ENCODE measurements at regions not wholly inside any gene's neighbourhood (a gene's known extent, or its start where the extent isn't known, plus 50 kb on each side); places are given as distances from the start of the nearest gene placed in this dataset.

GRCh38 chr2:16154061-16154460 lies 213.7 kb downstream of the MYCN start:
- DNase-seq (ENCODE audit: low spot score), result no peak

- DNase-seq (ENCODE audit: low spot score), result no peak
Observed at GRCh38 chr2:16153754-16154035, 213.3 kb downstream of the MYCN start.

GRCh38 chr2:16152928-16153753 lies 212.8 kb downstream of the MYCN start:
- no peak for DNase-seq (ENCODE audit: low spot score)

DNA sequence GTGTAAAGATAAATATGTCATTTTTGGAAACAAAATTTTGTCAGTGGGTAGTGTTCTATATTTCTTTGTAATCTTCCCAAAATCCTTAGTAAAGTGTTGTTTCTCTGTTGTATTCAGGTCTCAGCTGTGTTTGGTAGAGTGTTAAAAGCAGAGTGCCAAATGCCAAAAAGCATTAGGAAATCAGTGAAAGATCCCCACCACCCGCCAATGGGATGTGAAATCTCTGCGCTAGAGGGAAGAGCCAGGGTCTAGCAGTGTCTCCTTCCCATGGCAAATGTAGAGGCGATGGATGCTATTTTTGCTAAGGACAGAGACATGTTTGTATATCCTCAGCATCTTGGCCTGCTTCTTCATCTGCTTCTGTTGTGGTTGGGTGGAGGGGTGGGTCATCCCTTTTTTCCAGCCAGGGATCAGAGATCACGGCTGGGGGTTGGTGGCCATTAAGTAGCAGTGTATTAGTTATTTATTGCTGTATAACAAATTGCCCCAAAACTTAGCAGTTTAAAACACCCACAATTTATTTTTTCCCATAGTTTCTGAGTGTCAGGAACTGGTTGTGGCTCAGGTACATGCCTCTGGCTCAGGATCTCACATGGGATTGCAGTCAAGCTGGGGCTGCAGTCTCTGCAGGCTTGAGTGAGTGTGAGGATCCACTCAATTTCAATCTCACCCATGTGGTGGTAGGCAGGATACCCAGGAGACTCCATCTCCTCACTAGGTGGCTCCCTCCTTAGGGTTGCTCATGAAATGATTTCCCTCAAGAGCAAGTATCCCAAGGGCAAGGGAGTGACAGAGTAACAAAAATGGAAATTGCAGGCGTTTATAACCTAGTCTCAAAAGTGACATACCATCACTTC lies 211.9 kb downstream of the MYCN start:
- no peak for DNase-seq (ENCODE audit: low spot score)

DNA sequence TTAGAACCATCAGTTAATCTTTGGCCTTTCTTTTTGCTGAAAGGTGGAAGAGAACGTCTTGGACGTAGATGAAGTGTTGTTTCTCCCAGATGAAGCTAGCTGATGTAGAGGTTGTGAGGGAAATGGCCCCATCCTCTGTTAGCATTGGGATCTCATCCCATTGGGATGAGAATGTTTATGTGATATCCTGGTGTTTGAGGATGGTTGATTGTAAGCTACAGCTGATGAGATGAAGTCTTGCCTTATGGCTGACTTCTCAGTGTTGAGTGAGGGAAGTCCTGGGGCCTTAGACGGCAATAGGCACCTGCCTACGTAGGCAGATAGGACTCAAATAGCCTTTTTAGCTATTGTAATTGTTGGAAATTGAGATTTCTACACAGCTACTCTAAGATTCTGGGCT lies 211.3 kb downstream of the MYCN start:
- no peak for DNase-seq (ENCODE audit: low spot score)

DNA sequence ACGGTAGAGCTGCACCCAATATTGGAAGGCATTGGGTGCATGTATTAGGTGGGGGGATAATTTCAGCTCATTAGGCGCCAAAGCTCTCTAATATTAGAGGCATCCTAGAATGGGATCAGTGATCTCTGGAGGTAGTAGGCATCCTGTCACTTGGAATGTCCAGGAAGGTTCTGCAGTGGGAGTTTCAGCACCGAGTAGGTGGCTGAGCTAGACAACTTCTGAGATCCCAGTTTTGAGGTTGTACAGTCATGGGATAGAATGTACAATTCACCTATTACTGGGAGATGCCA lies 210.9 kb downstream of the MYCN start:
- no peak for DNase-seq (ENCODE audit: low spot score)

DNA sequence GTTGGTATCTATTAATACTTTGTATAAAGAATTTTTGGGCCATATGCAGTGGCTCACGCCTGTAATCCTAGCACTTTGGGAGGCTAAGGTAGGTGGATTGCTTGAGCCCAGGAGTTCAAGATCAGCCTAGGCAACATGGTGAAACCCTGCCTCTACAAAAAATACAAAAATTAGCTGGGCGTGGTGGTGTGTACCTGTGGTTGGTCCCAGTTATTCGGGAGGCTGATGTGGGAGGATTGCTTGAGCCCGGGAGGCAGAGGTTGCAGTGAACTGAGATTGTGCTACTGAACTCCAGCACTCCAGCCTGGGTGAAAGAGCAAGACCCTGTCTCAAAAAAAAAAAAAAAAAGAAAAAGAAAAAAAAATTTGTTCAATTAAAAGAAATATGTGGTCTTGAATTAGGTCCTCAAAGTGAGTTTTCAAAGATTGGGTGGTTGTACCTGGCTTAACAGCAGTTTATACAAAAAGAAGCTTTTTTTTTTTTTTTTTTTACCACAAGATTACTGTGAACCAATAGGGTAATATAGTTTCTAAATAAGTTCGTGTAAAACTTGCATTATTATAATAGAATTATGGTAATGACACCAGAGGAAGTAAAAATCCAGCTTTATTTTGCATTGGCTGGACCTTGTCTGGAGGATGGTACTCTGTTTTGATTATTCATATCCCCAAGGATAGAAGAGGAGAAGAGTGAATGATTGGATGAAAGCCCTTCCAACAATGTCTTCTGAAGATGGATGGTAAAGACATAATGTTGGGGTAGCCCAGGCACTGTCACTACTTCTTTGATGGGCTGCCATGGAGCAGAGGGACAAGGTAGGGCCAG lies 210.3 kb downstream of the MYCN start:
- DNase-seq (ENCODE audit: low spot score), result no peak

- no peak for DNase-seq (ENCODE audit: low spot score)
Observed at GRCh38 chr2:16149349-16150243, 209.2 kb downstream of the MYCN start.

DNA sequence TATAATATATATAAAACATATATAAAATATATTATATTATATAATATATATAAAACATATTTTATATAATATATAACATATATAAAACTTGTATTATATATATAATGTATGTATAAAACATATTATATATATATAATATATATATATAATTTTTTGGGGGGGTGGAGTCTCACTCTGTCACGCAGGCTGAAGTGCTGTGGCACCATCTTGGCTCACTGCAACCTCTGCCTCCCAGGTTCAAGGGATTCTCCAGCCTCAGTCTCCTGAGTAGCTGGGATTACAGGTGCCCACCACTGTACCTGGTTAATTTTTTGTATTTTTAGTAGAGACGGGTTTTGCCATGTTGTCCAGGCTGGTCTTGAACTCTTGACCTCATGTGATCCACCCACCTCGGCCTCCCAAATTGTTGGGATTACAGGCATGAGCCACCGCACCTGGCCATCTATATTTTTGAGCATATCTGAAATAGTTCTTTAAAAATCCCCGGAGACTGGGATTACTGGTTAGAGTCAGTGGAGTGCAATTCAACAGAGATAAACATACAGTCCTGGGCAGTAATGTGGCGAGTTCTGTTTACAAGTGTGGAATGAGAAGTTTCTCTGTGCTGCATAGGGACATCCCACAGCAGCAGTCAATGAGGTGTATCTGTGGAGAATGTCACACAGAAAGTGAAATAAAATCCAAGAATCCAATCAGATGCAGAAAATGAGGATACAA lies 208.4 kb downstream of the MYCN start:
- no peak for DNase-seq (ENCODE audit: low spot score)

DNA sequence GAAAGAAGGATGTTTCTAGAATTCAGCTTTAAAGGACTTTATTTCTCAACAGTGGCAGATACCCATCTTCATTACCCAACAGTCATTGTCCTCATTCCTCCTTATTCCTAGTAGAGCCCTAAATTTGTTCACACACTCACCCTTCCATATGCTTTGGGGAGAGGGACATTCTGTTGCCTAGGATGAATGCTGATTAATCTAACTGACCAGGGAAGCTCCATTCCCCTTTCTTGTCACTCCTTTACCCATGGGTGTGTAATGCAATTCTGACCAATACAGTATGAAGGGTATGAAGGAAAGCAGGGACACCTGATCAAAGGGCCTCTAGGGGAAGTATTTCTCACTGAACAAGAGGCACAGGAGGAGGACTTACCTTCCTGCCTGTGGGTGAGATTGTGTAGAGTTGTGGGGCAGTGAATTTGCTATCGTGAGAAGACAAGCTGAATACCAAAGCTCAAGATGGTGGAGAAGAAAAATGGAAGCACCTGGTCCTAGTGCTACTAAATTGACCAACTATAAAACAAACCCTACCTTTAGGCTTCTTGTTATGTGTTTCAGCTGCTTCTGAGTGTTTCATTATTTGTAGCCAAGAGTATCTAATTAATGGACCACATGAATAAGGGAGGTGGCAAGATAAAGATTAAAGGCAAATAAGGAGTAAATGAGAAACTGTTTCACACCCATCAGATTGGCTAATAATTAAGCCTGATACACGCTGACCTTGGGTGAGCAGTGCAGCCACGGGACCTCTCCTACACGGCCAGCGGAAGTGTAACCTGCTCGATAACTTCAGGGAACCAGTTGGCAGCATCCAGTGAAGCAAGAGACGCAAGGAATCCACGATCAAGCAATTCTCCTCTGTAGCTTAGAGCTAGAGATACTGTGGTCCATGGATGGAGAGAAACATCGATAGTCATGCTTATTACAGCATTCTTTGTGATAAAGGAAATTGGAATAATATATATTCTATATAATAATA lies 202.3 kb downstream of the MYCN start:
- no peak for DNase-seq (ENCODE audit: low spot score)

- no peak for DNase-seq (ENCODE audit: low spot score)
Observed at GRCh38 chr2:16141641-16141921, 201.2 kb downstream of the MYCN start.

DNA sequence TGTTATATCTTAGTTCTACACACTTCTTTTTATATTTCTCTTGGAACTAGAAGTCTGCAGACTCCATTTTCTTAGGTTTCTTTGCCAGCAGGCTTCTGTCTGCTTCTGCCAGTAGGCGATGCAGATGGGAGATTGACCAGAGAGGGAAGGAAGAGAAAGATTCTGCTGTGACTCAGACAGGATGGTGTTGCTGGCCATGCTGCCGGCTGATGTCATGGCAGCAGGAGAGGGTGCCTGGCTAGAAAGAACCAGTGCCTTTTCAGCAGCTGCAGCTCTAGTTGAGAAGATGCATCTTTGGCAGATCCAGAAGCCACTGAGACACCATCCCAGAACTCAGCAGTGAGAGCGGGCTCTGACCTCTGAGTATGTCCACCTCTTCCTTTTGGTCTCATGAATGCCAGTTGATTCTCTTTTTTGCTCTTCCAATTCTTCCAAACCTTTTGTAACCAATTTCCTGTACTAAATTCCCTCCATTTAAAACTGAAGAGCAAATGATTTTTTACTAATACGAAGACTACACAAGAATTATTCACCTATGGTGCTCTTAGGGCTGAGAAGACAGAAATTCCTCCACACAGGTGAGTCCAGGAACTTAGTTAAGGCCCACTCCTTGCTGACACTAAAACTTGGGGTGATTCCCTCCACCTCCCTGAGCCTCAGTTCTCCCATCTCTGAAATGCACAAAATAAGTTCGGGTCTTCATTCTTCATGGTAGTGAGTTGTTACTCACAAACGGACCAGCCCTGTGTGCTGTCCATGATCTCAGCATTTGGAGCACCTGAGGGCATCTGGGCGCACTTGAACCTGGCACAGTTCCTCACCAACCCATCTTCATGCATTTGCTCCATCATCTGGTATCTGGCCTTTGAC lies 200.7 kb downstream of the MYCN start:
- DNase-seq (ENCODE audit: low spot score), result no peak

- no peak for DNase-seq (ENCODE audit: low spot score)
Observed at GRCh38 chr2:16139663-16140615, 199.6 kb downstream of the MYCN start.

GRCh38 chr2:16138811-16139662 lies 198.7 kb downstream of the MYCN start:
- no peak for DNase-seq (ENCODE audit: low spot score)

DNA sequence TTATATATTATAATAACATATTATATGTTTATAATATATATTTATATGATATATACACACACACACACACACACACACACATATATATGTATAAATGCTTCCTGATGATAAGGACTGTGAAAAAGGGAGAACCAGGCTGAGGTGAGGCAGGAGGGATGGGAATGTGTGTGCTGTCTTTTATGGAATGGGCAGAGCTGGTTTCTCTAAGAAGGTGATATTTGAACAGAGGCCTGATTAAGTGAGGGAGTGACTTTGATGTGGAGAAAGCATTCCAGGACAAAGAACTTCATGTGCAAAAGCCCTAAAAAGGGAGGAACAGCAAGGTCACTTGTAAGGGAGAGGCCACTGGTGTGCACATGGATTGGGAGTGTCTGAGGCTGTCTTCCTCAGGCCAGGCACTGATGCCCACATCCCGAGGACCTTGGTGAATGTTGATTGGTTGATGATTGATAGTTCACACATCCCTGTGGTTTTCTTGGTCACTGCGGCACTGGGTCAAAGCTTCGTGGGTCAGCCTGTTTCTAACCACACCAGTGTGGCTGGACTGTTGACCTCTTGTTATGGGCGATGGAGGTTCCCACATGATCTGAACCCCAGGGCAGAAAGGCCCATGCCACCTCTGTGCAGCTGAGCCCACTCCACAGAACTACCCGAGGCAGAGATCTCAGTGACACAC lies 196.9 kb downstream of the MYCN start:
- no peak for DNase-seq (ENCODE audit: low spot score)

- DNase-seq (ENCODE audit: low spot score), result no peak
Observed at GRCh38 chr2:16136461-16137035, 196.2 kb downstream of the MYCN start.

Measured in kidney capillary endothelial cell (primary cell).